Stimulated activated memory B cell treated with anti-CD40 and anti-IgM and Interleukin-4, amounts not matched to agents 10 μg/mL and 1 μg/mL and 100 μg/mL, for 72 hours (primary cell): ENCODE measurements at regions not wholly inside any gene's neighbourhood (a gene's known extent, or its start where the extent isn't known, plus 50 kb on each side); places are given as distances from the start of the nearest gene placed in this dataset.
"Not testable (repeated sequence)": the region's sequence is repeated elsewhere in the genome, so short reads cannot be mapped to it uniquely, and the experiment has no call there.

Source experiments
- ATAC-seq: fragments of 150-1000 bp; cut with Tn5 transposase; 2 replicates; pipeline ENCODE4 v1.10.0; 2021
- H3K27ac Mint-ChIP-seq: one replicate; pipeline ENCODE4 v1.8.0; 2022; ENCODE audit warnings: mild to moderate bottlenecking, mixed read lengths
- H3K27me3 Mint-ChIP-seq: one replicate; pipeline ENCODE4 v1.8.0; 2022; ENCODE audit warnings: mixed read lengths
- H3K36me3 Mint-ChIP-seq: one replicate; pipeline ENCODE4 v1.8.0; 2022; ENCODE audit warnings: mixed read lengths
- H3K4me1 Mint-ChIP-seq: one replicate; pipeline ENCODE4 v1.8.0; 2022; ENCODE audit warnings: mixed read lengths
- H3K4me3 Mint-ChIP-seq: one replicate; pipeline ENCODE4 v1.8.0; 2022; ENCODE audit warnings: mild to moderate bottlenecking, moderate library complexity, mixed read lengths
- H3K9me3 Mint-ChIP-seq: one replicate; pipeline ENCODE4 v1.8.0; 2022; ENCODE audit warnings: mixed read lengths

DNA sequence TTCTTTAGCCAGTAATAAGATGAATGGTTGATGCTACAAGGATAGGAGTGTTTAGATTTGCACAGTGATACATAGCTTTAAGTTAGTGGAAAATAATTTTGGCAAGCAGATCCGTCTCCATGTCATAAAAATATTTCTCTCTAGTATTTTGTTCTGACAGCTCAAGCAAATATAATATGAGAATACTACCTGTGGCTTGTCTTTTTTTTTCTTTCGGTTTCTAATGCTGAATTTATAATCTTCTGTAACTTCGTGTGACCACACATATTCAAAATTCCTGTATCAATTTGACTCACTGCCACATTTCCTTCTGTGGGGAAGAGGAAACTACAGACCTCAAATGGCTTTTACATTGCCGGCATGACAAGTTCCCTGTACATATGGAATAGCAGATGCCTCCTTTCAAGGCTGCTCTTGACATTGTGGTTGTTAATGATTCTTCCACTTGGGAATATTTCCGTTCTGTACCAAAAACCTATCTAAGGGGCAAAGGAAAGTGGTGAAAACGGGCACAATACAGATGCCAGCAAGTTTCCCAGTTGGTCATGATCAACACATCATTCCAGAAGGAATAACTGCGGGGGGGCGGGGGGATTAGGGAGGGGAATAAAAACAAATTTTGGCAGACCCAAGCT lies 103.6 kb upstream of the CCDC91 start:
- H3K27ac Mint-ChIP-seq, result no peak overlapping the region
- ATAC-seq, result no peak
- H3K9me3 Mint-ChIP-seq, result no peaks in the 10 kb centered on the region
- H3K4me3 Mint-ChIP-seq, result no peak overlapping the region
- no peaks in the 10 kb centered on the region for H3K36me3 Mint-ChIP-seq
- H3K27me3 Mint-ChIP-seq, result peaks cover 21% of the 10 kb centered on the region
- peaks cover 6% of the 10 kb centered on the region for H3K4me1 Mint-ChIP-seq

DNA sequence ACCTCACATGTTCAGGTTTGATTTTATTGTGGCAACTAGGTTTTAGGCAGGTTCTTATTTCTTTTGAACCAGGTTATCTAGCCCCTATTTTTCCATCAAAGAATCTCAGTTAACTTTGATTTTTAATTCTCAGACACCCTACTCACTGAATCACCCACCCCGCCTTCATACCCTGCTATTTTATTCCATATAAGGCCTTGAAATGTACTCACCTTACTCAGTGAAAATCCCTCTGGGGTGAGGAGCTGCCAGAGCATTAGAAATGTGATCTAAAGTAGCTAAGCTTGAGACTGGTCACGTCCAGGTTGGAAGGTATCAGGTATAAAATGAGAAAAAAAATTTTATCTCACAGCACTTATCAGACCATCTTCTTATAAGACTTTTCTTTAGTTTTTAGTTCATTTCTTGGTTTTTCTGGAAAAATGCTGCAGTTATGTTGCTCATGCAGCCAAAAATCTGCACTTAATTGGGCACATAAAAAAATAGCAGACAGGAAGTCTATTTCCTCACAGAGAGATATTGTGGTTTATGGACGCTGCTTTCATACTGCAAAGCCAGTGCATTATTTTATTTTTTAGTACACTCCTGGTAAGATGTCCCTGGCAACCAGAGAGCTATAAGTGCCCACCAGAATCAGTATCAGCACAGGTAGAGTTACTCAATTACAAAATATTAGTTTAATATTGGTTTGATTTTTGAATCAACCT lies 101.5 kb upstream of the CCDC91 start:
- no peaks in the 10 kb centered on the region for H3K36me3 Mint-ChIP-seq
- no peak overlapping the region for H3K4me3 Mint-ChIP-seq
- H3K4me1 Mint-ChIP-seq, result peaks cover 6% of the 10 kb centered on the region
- H3K27ac Mint-ChIP-seq, result no peak overlapping the region
- H3K27me3 Mint-ChIP-seq, result peaks cover 31% of the 10 kb centered on the region
- ATAC-seq, result no peak
- no peaks in the 10 kb centered on the region for H3K9me3 Mint-ChIP-seq

DNA sequence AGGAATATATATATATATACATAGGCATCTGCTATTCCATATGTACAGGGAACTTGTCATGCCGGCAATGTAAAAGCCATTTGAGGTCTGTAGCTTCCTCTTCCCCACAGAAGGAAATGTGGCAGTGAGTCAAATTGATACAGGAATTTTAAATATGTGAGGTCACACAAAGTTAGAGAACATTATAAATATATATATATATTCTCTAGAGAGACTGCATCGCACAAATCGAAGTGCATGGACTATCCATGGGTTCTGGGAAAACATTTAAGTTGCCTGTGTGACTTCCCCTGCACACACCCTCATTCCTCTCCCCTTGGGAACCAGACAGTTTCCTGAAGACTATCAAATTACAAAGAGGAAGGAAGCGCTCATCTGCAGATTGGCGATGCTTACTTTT lies 100.9 kb upstream of the CCDC91 start:
- Mint-ChIP-seq H3K4me1 (peaks cover 6% of the 10 kb centered on the region), H3K9me3 (peaks cover 2% of the 10 kb centered on the region), H3K27ac (no peak overlapping the region), H3K4me3 (no peak overlapping the region), H3K27me3 (peaks cover 38% of the 10 kb centered on the region), H3K36me3 (no peaks in the 10 kb centered on the region)
- ATAC-seq, result no peak

GRCh38 chr12:28090835-28091234 lies 99.4 kb upstream of the CCDC91 start:
- Mint-ChIP-seq H3K36me3 (no peaks in the 10 kb centered on the region), H3K4me1 (peaks cover 6% of the 10 kb centered on the region)
- no peak for ATAC-seq

GRCh38 chr12:28092396-28092795 lies 97.9 kb upstream of the CCDC91 start:
- ATAC-seq, result no peak
- Mint-ChIP-seq H3K27me3 (peaks cover 31% of the 10 kb centered on the region), H3K27ac (no peak overlapping the region), H3K9me3 (peaks cover 2% of the 10 kb centered on the region), H3K36me3 (no peaks in the 10 kb centered on the region), H3K4me3 (no peak overlapping the region), H3K4me1 (no peaks in the 10 kb centered on the region)

More at GRCh38 chr12:28090835-28091234, 99.4 kb upstream of the CCDC91 start:
- H3K4me3 Mint-ChIP-seq, result no peak overlapping the region
- peaks cover 2% of the 10 kb centered on the region for H3K9me3 Mint-ChIP-seq
- H3K27me3 Mint-ChIP-seq, result peaks cover 31% of the 10 kb centered on the region
- no peak overlapping the region for H3K27ac Mint-ChIP-seq

- ATAC-seq, result no peak
- H3K36me3 Mint-ChIP-seq, result no peaks in the 10 kb centered on the region
- H3K4me1 Mint-ChIP-seq, result no peaks in the 10 kb centered on the region
- H3K4me3 Mint-ChIP-seq, result no peak overlapping the region
- peaks cover 26% of the 10 kb centered on the region for H3K27me3 Mint-ChIP-seq
- H3K9me3 Mint-ChIP-seq, result peaks cover 2% of the 10 kb centered on the region
- H3K27ac Mint-ChIP-seq, result no peak overlapping the region
These were observed 93.6 kb upstream of the CCDC91 start for GRCh38 chr12:28096649-28097048.

GRCh38 chr12:28097221-28097620 lies 93.0 kb upstream of the CCDC91 start:
- H3K9me3 Mint-ChIP-seq, result peaks cover 2% of the 10 kb centered on the region
- H3K4me3 Mint-ChIP-seq, result no peak overlapping the region

GRCh38 chr12:28099245-28099644 lies 91.0 kb upstream of the CCDC91 start:
- not testable (repeated sequence) for H3K9me3 Mint-ChIP-seq, H3K4me3 Mint-ChIP-seq, H3K4me1 Mint-ChIP-seq

More at GRCh38 chr12:28097221-28097620, 93.0 kb upstream of the CCDC91 start:
- no peaks in the 10 kb centered on the region for H3K36me3 Mint-ChIP-seq
- peaks cover 26% of the 10 kb centered on the region for H3K27me3 Mint-ChIP-seq
- H3K4me1 Mint-ChIP-seq, result no peaks in the 10 kb centered on the region
- ATAC-seq, result no peak
- no peak overlapping the region for H3K27ac Mint-ChIP-seq

GRCh38 chr12:28099871-28100270 lies 90.4 kb upstream of the CCDC91 start:
- Mint-ChIP-seq H3K27me3 (peaks cover 8% of the 10 kb centered on the region), H3K4me1 (no peaks in the 10 kb centered on the region), H3K27ac (no peak overlapping the region), H3K9me3 (no peaks in the 10 kb centered on the region), H3K4me3 (no peak overlapping the region), H3K36me3 (no peaks in the 10 kb centered on the region)
- ATAC-seq, result no peak

More at GRCh38 chr12:28099245-28099644, 91.0 kb upstream of the CCDC91 start:
- ATAC-seq, H3K27ac Mint-ChIP-seq, H3K36me3 Mint-ChIP-seq: not testable (repeated sequence)
- peaks cover 11% of the 10 kb centered on the region for H3K27me3 Mint-ChIP-seq

DNA sequence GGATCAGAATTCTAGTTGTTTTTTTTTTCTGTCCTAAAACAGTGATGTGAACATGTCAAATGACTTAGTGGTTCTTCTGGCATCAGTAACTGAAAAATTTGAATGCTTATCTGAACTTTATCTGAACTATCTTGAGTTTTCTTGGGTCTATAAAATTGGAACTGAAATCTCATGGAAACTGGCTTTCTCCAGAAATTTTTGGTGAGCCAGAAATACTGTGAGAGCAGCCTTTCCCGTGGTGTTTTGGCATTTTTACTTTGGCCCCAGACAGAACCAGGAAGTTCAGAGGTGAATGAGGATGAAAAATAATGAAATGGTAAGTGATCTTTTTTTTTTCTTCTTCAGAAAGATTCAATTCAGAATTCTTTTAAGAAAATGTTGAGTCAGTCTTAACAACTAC lies 89.5 kb upstream of the CCDC91 start:
- ATAC-seq, result no peak
- no peak overlapping the region for H3K4me3 Mint-ChIP-seq
- no peaks in the 10 kb centered on the region for H3K9me3 Mint-ChIP-seq
- peaks cover 8% of the 10 kb centered on the region for H3K27me3 Mint-ChIP-seq
- no peaks in the 10 kb centered on the region for H3K36me3 Mint-ChIP-seq
- H3K4me1 Mint-ChIP-seq, result no peaks in the 10 kb centered on the region
- H3K27ac Mint-ChIP-seq, result no peak overlapping the region

DNA sequence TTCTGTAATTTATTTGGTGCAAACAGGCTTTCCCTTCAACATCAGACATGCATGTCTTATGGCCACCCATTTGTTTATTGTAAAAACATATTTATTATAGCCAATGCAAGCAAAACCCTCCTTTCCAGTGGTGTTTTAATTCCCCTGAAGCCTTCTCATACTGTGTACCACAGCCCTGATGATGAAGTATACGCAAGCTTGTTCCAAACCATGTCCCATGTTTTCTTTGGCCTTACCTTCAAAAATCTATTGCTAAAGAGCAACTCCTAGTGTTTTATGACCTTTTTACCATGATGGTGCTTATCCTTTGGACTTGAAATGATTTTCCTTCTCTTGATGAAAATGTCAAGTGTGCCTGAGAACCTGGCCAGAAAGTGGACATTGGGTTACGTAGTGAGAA lies 85.9 kb upstream of the CCDC91 start:
- no peaks in the 10 kb centered on the region for H3K36me3 Mint-ChIP-seq
- no peak overlapping the region for H3K27ac Mint-ChIP-seq
- H3K4me3 Mint-ChIP-seq, result no peak overlapping the region
- H3K9me3 Mint-ChIP-seq, result peaks cover 2% of the 10 kb centered on the region
- H3K4me1 Mint-ChIP-seq, result no peaks in the 10 kb centered on the region
- no peaks in the 10 kb centered on the region for H3K27me3 Mint-ChIP-seq
- ATAC-seq, result no peak

DNA sequence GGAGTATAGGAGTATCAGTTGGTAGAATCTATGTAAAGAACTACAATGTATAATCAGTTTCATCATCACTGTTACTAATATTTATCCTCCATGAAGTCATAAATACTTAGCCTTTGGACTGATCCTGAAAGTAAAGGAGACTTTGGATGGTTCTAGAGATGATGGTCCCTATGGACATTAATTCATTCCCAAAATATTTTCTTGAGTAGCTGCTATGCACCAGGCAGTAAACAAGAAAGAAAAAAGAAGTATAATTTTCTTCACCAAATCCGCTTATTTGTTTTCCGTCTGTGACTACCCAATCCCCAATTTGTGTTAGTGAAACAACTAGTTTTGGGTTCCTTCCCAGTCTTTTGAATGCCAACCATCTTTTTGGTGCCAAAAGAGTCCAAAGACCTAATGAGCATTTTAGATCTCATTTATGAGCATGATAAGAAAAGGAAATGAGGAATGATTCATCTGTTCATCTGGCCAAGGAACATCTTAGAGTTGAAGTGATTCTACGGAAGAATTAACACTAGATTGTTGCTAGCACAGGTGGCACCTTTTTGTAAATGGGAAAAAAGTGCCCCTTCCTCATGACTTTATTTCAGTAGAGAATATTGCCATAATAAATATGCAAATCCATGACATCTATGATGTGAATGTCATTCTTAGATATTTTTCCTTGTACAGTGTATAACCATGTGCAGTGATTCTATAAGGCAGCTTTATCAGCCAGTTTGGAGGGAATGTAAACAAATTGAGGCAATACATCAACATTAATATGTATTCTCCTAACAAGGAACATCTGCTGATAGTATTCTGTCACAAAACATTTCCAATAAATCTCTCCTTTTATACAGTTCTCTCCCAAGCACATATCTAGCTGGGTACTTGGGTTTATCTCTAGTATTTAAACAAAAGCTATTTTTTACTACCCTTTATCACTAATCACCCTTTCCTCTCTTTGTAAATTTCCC lies 85.1 kb upstream of the CCDC91 start:
- no peaks in the 10 kb centered on the region for H3K36me3 Mint-ChIP-seq
- ATAC-seq, result no peak
- H3K27me3 Mint-ChIP-seq, result no peaks in the 10 kb centered on the region
- no peak overlapping the region for H3K27ac Mint-ChIP-seq
- H3K4me1 Mint-ChIP-seq, result no peaks in the 10 kb centered on the region
- H3K4me3 Mint-ChIP-seq, result no peak overlapping the region
- H3K9me3 Mint-ChIP-seq, result peaks cover 2% of the 10 kb centered on the region

DNA sequence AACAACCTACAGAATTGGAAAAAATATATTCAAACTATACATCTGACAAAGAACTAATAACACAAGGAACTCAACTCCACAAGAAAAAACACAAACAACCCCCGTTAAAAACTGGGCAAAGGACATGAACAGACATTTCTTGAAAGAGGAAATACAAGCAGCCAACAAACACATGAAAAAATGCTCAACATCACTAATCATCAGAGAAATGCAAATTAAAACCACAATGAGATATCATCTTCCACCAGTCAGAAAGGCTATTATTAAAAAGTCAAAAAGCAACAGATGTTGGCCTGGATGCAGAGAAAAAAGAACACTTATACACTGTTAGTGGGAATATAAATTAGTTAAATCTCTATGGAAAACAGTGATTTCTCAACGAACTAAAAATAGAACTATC lies 82.6 kb upstream of the CCDC91 start:
- Mint-ChIP-seq H3K36me3 (no peaks in the 10 kb centered on the region), H3K9me3 (peaks cover 5% of the 10 kb centered on the region), H3K4me3 (no peak overlapping the region)

GRCh38 chr12:28108599-28108998 lies 81.7 kb upstream of the CCDC91 start:
- ATAC-seq, result no peak
- Mint-ChIP-seq H3K27me3 (no peaks in the 10 kb centered on the region), H3K36me3 (no peaks in the 10 kb centered on the region), H3K27ac (no peak overlapping the region), H3K9me3 (peaks cover 5% of the 10 kb centered on the region), H3K4me3 (no peak overlapping the region), H3K4me1 (no peaks in the 10 kb centered on the region)

More for the DNA sequence above, 82.6 kb upstream of the CCDC91 start:
- Mint-ChIP-seq H3K4me1 (no peaks in the 10 kb centered on the region), H3K27ac (no peak overlapping the region), H3K27me3 (no peaks in the 10 kb centered on the region)
- no peak for ATAC-seq

DNA sequence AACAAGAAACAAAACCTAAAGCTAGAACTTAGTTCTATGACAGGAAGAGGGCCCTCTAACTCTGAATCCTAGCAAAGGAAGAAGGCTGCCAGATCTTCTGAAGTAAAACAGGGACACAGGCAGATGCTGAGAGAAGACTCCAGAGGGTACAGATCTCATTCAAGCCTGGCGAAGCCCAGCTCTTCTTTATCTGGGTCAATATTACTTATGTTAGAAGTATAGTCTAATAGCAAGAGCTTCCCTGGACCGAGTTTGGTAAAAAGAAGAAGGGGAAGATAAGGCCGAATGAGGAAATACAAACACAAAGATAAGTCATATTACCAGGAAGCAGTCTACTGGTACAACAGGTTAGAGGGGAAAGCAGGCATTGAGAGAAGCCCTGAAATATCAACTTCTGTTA lies 79.9 kb upstream of the CCDC91 start:
- no peak overlapping the region for H3K27ac Mint-ChIP-seq
- no peak for ATAC-seq

More for the DNA sequence above, 79.9 kb upstream of the CCDC91 start:
- Mint-ChIP-seq H3K36me3 (no peaks in the 10 kb centered on the region), H3K4me1 (no peaks in the 10 kb centered on the region), H3K27me3 (no peaks in the 10 kb centered on the region), H3K9me3 (peaks cover 5% of the 10 kb centered on the region), H3K4me3 (no peak overlapping the region)
